ENCODE measurements at regions not wholly inside any gene's neighbourhood (a gene's known extent, or its start where the extent isn't known, plus 50 kb on each side); places are given as distances from the start of the nearest gene placed in this dataset.

GRCh38 chr20:12467758-12468157 lies 541.0 kb upstream of the SPTLC3 start:
- TF ChIP-seq, protein P1, sequence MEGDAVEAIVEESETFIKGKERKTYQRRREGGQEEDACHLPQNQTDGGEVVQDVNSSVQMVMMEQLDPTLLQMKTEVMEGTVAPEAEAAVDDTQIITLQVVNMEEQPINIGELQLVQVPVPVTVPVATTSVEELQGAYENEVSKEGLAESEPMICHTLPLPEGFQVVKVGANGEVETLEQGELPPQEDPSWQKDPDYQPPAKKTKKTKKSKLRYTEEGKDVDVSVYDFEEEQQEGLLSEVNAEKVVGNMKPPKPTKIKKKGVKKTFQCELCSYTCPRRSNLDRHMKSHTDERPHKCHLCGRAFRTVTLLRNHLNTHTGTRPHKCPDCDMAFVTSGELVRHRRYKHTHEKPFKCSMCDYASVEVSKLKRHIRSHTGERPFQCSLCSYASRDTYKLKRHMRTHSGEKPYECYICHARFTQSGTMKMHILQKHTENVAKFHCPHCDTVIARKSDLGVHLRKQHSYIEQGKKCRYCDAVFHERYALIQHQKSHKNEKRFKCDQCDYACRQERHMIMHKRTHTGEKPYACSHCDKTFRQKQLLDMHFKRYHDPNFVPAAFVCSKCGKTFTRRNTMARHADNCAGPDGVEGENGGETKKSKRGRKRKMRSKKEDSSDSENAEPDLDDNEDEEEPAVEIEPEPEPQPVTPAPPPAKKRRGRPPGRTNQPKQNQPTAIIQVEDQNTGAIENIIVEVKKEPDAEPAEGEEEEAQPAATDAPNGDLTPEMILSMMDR (IDR thresholded peaks at IDR 0.05), result no peak
- TF ChIP-seq POLR2AphosphoS5 (IDR thresholded peaks at IDR 0.05) (no peak), POLR2A (IDR thresholded peaks at IDR 0.05) (no peak)

Data from upper lobe of left lung (tissue), 4 donors.